Ishikawa (cell line): ENCODE measurements at regions not wholly inside any gene's neighbourhood (a gene's known extent, or its start where the extent isn't known, plus 50 kb on each side); places are given as distances from the start of the nearest gene placed in this dataset.

Experiments
- CEBPB ChIP-seq: IDR thresholded peaks from 2 replicates; pipeline ENCODE4 v1.6.1; 2012
- CREB1 ChIP-seq: IDR thresholded peaks from 2 replicates; pipeline ENCODE4 v1.6.1; 2012; ENCODE audit warnings: low read depth
- EGR1 ChIP-seq: IDR thresholded peaks from 2 replicates; pipeline ENCODE4 v1.6.1; 2012
- EP300 ChIP-seq: IDR thresholded peaks from 2 replicates; pipeline ENCODE4 v1.6.1; 2012; ENCODE audit warnings: borderline replicate concordance
- FOXM1 ChIP-seq: IDR thresholded peaks from 2 replicates; pipeline ENCODE4 v1.6.1; 2012; ENCODE audit warnings: low read depth, borderline replicate concordance
- NFIC ChIP-seq: IDR thresholded peaks from 2 replicates; pipeline ENCODE4 v1.6.1; 2012
- RAD21 ChIP-seq: IDR thresholded peaks from 2 replicates; pipeline ENCODE4 v1.6.1; 2012; ENCODE audit warnings: low read depth
- TAF1 ChIP-seq: IDR thresholded peaks from 2 replicates; pipeline ENCODE4 v1.6.1; 2012; ENCODE audit warnings: low read depth, mild to moderate bottlenecking
- TCF12 ChIP-seq: IDR thresholded peaks from 2 replicates; pipeline ENCODE4 v1.6.1; 2012; ENCODE audit warnings: low read depth
- TEAD4 ChIP-seq: IDR thresholded peaks from 2 replicates; pipeline ENCODE4 v1.6.1; 2012
- YY1 ChIP-seq: IDR thresholded peaks from 2 replicates; pipeline ENCODE4 v1.6.1; 2012; ENCODE audit warnings: low read depth
- ZBTB7A ChIP-seq: IDR thresholded peaks from 2 replicates; pipeline ENCODE4 v1.6.1; 2012; ENCODE audit warnings: low read depth
- TF ChIP-seq, protein P1 (sequence below): IDR thresholded peaks from 2 replicates; pipeline ENCODE4 v1.6.1; 2012; ENCODE audit warnings: low read depth, mild to moderate bottlenecking
- TF ChIP-seq, protein P2 (sequence below): IDR thresholded peaks from 2 replicates; pipeline ENCODE4 v1.6.1; 2012
- TF ChIP-seq, protein P3 (sequence below): IDR thresholded peaks from 2 replicates; pipeline ENCODE4 v1.6.1; 2012

DNA sequence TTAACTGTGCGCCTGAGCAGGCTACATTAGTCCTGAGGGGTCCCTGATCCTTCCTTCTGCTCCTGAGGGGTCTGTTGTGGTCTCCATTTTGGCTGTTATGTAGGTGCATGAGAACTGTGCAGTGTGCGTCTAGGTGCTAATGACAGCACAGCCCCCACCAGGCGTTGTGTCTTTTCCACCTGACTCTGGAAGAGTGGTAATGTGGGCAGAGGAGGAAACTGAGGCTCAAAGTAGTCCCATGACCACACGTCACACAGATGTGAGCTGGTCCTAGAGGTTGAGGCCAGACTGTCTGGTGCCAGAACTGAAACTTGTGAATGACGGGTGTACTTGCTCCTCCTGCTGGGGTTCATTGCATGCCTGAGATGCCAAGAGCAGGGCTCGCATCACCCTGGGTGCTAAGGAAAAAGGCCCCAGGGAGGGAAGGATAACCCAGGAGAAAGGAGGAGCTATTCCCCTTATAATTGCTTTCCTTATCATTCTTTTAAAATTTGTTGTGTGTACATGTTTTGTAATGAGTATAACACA lies 111.8 kb downstream of the SLC25A47 start:
- TF ChIP-seq, protein P1, sequence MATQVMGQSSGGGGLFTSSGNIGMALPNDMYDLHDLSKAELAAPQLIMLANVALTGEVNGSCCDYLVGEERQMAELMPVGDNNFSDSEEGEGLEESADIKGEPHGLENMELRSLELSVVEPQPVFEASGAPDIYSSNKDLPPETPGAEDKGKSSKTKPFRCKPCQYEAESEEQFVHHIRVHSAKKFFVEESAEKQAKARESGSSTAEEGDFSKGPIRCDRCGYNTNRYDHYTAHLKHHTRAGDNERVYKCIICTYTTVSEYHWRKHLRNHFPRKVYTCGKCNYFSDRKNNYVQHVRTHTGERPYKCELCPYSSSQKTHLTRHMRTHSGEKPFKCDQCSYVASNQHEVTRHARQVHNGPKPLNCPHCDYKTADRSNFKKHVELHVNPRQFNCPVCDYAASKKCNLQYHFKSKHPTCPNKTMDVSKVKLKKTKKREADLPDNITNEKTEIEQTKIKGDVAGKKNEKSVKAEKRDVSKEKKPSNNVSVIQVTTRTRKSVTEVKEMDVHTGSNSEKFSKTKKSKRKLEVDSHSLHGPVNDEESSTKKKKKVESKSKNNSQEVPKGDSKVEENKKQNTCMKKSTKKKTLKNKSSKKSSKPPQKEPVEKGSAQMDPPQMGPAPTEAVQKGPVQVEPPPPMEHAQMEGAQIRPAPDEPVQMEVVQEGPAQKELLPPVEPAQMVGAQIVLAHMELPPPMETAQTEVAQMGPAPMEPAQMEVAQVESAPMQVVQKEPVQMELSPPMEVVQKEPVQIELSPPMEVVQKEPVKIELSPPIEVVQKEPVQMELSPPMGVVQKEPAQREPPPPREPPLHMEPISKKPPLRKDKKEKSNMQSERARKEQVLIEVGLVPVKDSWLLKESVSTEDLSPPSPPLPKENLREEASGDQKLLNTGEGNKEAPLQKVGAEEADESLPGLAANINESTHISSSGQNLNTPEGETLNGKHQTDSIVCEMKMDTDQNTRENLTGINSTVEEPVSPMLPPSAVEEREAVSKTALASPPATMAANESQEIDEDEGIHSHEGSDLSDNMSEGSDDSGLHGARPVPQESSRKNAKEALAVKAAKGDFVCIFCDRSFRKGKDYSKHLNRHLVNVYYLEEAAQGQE: no peak
- TF ChIP-seq EP300: no peak
- TF ChIP-seq RAD21: no peak
- no peak for TF ChIP-seq ZBTB7A
- TF ChIP-seq CREB1: no peak
- TF ChIP-seq, protein P2, sequence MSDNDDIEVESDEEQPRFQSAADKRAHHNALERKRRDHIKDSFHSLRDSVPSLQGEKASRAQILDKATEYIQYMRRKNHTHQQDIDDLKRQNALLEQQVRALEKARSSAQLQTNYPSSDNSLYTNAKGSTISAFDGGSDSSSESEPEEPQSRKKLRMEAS: no peak
- TF ChIP-seq TCF12: no peak
- no peak for TF ChIP-seq NFIC
- TF ChIP-seq YY1: no peak
- no peak for TF ChIP-seq TEAD4
- no peak for TF ChIP-seq TAF1
- TF ChIP-seq, protein P3, sequence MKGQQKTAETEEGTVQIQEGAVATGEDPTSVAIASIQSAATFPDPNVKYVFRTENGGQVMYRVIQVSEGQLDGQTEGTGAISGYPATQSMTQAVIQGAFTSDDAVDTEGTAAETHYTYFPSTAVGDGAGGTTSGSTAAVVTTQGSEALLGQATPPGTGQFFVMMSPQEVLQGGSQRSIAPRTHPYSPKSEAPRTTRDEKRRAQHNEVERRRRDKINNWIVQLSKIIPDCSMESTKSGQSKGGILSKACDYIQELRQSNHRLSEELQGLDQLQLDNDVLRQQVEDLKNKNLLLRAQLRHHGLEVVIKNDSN: no peak

DNA sequence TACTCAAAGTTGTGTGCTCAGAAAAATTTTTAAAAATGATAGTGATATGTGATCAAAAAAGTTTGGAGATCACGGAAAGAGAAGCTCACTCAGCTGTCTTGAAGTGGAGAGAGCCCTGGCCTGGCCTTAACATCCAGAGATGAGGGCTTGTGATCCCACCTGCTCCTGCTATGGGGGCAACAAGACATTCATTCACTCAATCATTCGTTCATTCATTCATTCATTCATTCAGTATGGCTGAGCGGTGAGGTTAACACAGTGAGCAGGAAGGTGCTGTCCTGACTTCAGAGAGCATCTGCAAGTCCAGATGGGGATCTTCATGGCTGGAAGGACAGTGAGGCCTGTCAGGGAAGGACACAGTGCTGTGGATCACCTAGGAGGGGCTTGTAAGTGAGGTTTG lies 112.3 kb downstream of the SLC25A47 start:
- TF ChIP-seq YY1 (no peak), TEAD4 (no peak), TAF1 (no peak), CREB1 (no peak), RAD21 (no peak), CEBPB (no peak), EGR1 (no peak), TCF12 (no peak), FOXM1 (no peak), EP300 (no peak), NFIC (no peak), ZBTB7A (no peak)
- TF ChIP-seq, protein P1: no peak
- TF ChIP-seq, protein P2: no peak
- TF ChIP-seq, protein P3: no peak

DNA sequence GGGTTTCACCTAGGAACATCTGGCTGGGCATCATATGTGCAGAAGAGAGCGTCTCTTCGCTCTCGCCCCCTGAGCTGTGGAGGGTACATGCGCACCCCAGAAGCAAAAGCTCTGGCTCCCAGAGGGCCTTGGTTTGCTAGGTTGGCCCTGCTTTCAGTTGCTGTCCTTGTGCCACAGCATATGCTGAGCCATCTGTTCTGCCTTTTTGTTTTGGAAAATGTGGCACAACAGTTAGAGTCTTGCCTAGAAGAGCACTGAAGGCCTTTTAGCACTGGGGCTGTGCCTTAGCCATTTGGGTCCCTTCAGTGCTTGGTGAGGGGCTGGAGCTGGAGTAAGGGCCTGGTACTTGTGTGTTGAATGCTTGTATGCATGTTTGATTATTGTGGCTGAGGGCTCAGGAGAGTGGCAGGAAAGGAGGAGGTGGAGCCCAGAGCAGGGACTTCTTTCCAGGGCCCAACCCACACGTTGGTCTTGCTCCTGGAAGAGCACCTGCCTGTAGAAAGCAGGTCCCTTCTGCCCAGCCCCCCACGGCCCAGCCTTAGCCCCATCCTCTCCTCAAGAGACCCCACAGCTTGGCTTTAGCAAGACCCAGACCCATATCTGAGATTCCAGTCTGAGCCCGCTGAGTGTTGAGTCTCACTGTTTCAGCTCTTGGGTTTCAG lies 113.7 kb downstream of the SLC25A47 start:
- TF ChIP-seq NFIC (no peak), TCF12 (no peak), EP300 (no peak), ZBTB7A (no peak), TEAD4 (no peak), EGR1 (no peak)
- TF ChIP-seq, protein P3: no peak

DNA sequence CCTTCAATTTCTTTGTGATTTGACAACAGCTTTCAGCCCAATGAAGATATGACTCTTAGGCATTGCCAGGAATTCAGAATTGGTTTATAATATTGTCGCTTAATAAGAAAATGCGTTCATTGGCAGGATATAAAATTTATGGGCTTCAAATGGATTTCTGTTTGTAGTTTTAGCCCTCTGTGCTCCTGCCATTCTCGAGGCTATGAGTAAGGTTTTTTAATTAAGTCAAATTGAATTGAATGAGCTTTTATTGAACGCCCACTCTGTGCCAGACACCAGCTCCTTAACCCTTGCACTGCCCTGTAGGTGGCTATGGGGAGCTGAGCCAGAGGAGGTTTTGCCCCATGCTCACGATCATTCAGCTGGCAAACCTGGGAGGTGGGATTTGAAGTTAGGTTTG lies 115.1 kb downstream of the SLC25A47 start:
- TF ChIP-seq, protein P3: no peak
- TF ChIP-seq ZBTB7A (no peak), EP300 (no peak), RAD21 (no peak), EGR1 (no peak), TCF12 (no peak), CEBPB (no peak), YY1 (no peak), FOXM1 (no peak), NFIC (no peak), TEAD4 (no peak), CREB1 (no peak), TAF1 (no peak)
- TF ChIP-seq, protein P1: no peak
